T47D (cell line): ENCODE measurements at regions not wholly inside any gene's neighbourhood (a gene's known extent, or its start where the extent isn't known, plus 50 kb on each side); places are given as distances from the start of the nearest gene placed in this dataset.
"Not testable (repeated sequence)": the region's sequence is repeated elsewhere in the genome, so short reads cannot be mapped to it uniquely, and the experiment has no call there.

ENCODE experiments used
- DNase-seq, 2 experiments: peaks; one replicate each; pipeline versions ENCODE4 v3.0.0 to v3.0.0-alpha.2; 2011 to 2012; ENCODE audit warnings: low read depth in 1 of 2, low spot score in 1 of 2
- JUND ChIP-seq: IDR thresholded peaks from 2 replicates; pipeline ENCODE4 v1.6.1; 2012; ENCODE audit warnings: low read depth
- in situ Hi-C: cut with HindIII; loops from 2 replicates; pipeline ENCODE4 v1.10.0; 2016; ENCODE audit warnings: low sequenced_read_pairs, low pct_unique_long_range_greater_than_20kb

DNA sequence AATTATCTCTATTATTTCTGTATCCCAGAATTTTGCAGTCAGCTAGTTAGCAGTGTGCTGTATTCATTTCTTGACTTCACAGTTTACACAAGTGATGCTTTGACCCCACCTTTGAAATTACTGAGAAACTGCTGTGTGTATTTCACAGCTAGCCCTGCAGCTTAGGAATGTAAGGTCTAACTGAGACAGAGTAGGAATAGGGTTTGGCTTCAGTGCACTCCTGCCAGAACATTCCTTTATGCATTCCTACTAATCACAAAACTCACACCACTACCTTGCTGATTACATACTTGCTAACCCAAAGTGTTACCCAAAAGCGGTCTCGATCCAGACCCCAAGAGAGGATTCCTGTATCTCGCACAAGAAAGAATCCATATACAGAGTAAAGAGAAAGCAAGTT lies 551.8 kb downstream of the CDH9 start:
- DNase-seq, result no peak
- TF ChIP-seq JUND, result no peak
- in situ Hi-C loops, result no loop called here

- DNase-seq, in situ Hi-C loops: not testable (repeated sequence)
Observed at GRCh38 chr5:26485146-26485860, 553.1 kb downstream of the CDH9 start.

- TF ChIP-seq JUND, result no peak
- DNase-seq, result peak; percentile 77 to 87
- in situ Hi-C loops, result no loop called here
Observed at GRCh38 chr5:26482810-26483375, 555.5 kb downstream of the CDH9 start.

- DNase-seq, result no peak
- TF ChIP-seq JUND, result no peak
- in situ Hi-C loops, result no loop called here
Observed at GRCh38 chr5:26482076-26482809, 556.1 kb downstream of the CDH9 start.

DNA sequence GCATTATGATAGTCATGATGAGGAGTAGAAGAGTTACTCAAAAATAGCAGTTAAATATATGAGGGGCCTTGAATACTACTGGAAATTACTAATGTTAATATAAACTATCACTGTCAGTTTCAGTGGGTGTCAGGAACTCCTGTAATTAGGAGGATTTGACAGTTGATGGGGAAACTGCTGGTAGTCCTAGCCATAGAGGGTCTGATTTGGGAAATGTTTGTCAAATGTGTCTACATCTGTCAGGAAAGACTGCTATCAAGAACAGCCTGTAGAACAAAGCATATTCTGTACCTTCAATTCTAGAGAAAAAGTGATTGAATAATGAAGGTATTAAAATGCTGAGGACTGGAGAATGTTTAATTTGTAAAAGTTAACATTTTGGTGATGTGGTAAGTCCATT lies 567.9 kb downstream of the CDH9 start:
- DNase-seq, result no peak
- TF ChIP-seq JUND, result no peak
- in situ Hi-C loops, result no loop called here

GRCh38 chr5:26439121-26439520 lies 599.3 kb downstream of the CDH9 start:
- in situ Hi-C loops, result no loop called here
- DNase-seq, result no peak
- TF ChIP-seq JUND, result no peak

GRCh38 chr5:26434688-26435087 lies 603.7 kb downstream of the CDH9 start:
- TF ChIP-seq JUND, result no peak
- in situ Hi-C loops, result no loop called here
- DNase-seq, result no peak

DNA sequence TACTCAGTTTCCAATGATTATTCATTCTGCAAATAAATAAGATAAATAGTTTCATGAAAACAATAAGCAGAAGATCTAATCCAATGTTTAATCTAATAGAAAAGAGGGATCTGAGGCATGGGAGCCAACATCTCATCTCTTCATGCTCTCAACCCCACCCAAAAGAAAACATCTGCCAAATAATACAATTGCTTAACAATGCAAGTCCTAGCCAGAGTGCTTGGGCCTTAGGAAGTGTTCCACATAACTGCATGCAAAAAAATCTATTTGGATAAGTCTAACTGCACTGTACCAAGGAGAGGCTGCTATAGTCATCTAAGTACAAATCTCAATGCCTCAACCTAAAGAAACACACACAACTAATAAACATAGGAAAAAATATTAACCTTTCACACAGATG lies 606.0 kb downstream of the CDH9 start:
- no peak for TF ChIP-seq JUND
- in situ Hi-C loops, result no loop called here
- no peak for DNase-seq

- TF ChIP-seq JUND, result no peak
- in situ Hi-C loops, result no loop called here
- DNase-seq, result no peak
Observed at GRCh38 chr5:26430323-26430722, 608.1 kb downstream of the CDH9 start.

DNA sequence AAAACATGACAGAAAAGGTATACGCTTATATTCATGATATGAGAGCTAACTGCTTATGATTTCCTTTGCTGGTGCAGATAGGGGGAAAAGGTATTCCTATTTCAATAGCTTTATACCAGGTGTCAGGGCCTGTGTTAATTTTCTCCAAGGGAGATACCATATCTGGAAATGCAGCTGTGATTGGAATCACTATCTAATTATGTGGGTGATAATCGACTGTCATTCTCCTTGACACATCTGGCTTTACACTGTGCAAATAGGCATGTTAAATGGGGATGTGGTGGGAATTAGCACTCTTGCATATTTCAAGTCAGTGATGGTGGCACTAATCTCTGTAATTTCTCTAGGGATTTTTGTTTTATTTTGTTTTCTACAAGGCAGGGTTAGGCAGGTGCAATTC lies 611.1 kb downstream of the CDH9 start:
- no peak for DNase-seq
- in situ Hi-C loops, result no loop called here
- no peak for TF ChIP-seq JUND

- DNase-seq, result no peak
- in situ Hi-C loops, result no loop called here
- TF ChIP-seq JUND, result no peak
Observed at GRCh38 chr5:26419987-26420386, 618.4 kb downstream of the CDH9 start.

DNA sequence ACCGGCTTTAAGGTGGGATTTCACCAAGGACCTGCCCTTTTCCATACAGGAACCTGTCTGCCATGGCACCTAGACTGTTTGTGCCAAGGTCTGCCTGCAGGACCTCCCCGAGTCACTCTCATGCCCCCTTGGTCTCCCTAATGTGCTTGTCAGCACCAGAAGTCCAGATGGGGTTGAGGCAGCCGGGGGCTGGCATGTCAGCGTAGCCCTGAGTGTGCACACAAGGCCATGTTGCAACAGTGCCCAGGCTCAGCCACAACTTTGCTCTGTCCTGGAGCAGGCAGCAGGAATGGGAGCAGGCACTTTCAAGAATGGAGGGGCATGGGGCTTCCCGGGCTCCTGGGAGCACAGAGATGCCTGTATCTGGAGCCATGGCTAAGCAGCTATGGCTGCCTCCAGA lies 621.5 kb downstream of the CDH9 start:
- in situ Hi-C loops, result no loop called here
- no peak for TF ChIP-seq JUND
- DNase-seq, result no peak

DNA sequence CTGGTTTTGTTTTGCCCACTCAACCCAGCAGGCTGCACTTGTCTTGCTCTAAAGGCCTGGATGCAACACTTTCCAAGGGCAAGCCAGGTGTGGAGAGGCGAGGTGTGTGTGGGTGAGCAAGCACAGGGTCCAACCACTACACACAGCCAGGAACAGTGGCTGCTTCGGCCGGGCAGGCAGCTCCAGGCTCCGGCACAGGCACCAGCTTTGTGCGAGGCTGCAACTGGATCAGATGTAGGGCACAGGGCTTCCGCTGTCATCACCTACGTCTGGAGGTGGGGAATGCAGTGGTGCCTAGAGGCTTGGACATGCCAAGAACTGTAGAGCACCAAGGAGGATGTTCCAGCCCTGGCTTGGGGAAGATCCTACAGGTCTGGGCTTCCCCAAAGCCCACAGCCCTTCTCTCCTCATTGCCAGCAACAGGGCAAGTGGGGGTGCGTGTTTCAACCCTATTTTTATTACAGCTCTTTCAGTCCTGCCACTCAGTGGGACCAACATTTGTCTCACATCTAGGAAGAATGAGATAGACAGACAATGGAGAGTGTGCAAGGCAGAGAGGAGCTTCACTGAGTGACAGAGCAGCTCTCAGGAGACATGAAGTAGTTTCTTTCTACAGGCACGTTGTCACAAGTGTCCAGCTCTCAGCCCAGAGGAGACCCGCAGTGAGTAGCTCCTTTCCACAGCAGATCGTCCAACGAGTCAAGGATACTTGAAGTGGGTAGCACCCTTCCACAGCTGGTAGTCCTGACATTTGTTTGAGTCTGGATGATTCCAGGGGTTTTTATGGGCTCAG lies 622.2 kb downstream of the CDH9 start:
- no peak for DNase-seq
- no peak for TF ChIP-seq JUND
- in situ Hi-C loops, result no loop called here
